ENCODE measurements at regions not wholly inside any gene's neighbourhood (a gene's known extent, or its start where the extent isn't known, plus 50 kb on each side); places are given as distances from the start of the nearest gene placed in this dataset.

GRCh38 chr16:48910214-48910613 lies 300.2 kb upstream of the N4BP1 start:
- TF ChIP-seq CTCF (IDR thresholded peaks at IDR 0.05) (no peak), POLR2A (IDR thresholded peaks at IDR 0.05) (no peak)
- 64 to 77% (median 73%) methylated on average over 3 of the region's 3 CpGs for WGBS, 4 donors
- H3K4me3 ChIP-seq: no peak overlapping the region
- no peaks in the 10 kb centered on the region for H3K4me1 ChIP-seq (replicated peaks in 1 of 2)
- no peaks in the 10 kb centered on the region for H3K27me3 ChIP-seq
- no peak overlapping the region for H3K27ac ChIP-seq
- no peak for DNase-seq
- no peaks in the 10 kb centered on the region for H3K36me3 ChIP-seq (replicated peaks in 1 of 2)
- intact Hi-C loops (cut with DNase I): no loop called here
- no peaks in the 10 kb centered on the region for H3K9me3 ChIP-seq (replicated peaks in 1 of 3)

GRCh38 chr16:48909231-48909630 lies 299.3 kb upstream of the N4BP1 start:
- 75 to 84% (median 78%) methylated on average over 4 to 5 of the region's 5 CpGs for WGBS, 4 donors
- Histone ChIP-seq H3K36me3 (replicated peaks in 1 of 2) (no peaks in the 10 kb centered on the region), H3K27ac (no peak overlapping the region), H3K9me3 (replicated peaks in 1 of 3) (no peaks in the 10 kb centered on the region), H3K4me3 (no peak overlapping the region), H3K27me3 (no peaks in the 10 kb centered on the region), H3K4me1 (replicated peaks in 1 of 2) (no peaks in the 10 kb centered on the region)
- intact Hi-C loops (cut with DNase I): no loop called here
- TF ChIP-seq CTCF (IDR thresholded peaks at IDR 0.05): no peak
- TF ChIP-seq POLR2A (IDR thresholded peaks at IDR 0.05): no peak
- DNase-seq: no peak

GRCh38 chr16:48907906-48908634 lies 298.1 kb upstream of the N4BP1 start:
- no peaks in the 10 kb centered on the region for H3K27me3 ChIP-seq
- intact Hi-C loops (cut with DNase I): no loop called here
- DNase-seq: no peak
- no peak for TF ChIP-seq POLR2A (IDR thresholded peaks at IDR 0.05)
- TF ChIP-seq CTCF (IDR thresholded peaks at IDR 0.05): no peak
- 86 to 92% (median 87%) methylated on average over 10 of the region's 10 CpGs for WGBS, 4 donors
- H3K9me3 ChIP-seq (replicated peaks in 1 of 3): no peaks in the 10 kb centered on the region
- H3K36me3 ChIP-seq (replicated peaks in 1 of 2): no peaks in the 10 kb centered on the region
- H3K4me1 ChIP-seq (replicated peaks in 1 of 2): no peaks in the 10 kb centered on the region
- H3K4me3 ChIP-seq: no peak overlapping the region
- H3K27ac ChIP-seq: no peak overlapping the region

- Histone ChIP-seq H3K4me3 (no peak overlapping the region), H3K9me3 (replicated peaks in 1 of 3) (no peaks in the 10 kb centered on the region), H3K27ac (no peak overlapping the region), H3K4me1 (replicated peaks in 1 of 2) (no peaks in the 10 kb centered on the region), H3K27me3 (no peaks in the 10 kb centered on the region), H3K36me3 (replicated peaks in 1 of 2) (no peaks in the 10 kb centered on the region)
- intact Hi-C loops (cut with DNase I): no loop called here
- DNase-seq: no peak
- TF ChIP-seq CTCF (IDR thresholded peaks at IDR 0.05): no peak
- no peak for TF ChIP-seq POLR2A (IDR thresholded peaks at IDR 0.05)
- 44 to 47% (median 45%) methylated on average over 21 to 22 of the region's 22 CpGs for WGBS, 4 donors
Observed at GRCh38 chr16:48905632-48906505, 295.9 kb upstream of the N4BP1 start.
